HG02678 (cell line): ENCODE measurements at regions not wholly inside any gene's neighbourhood (a gene's known extent, or its start where the extent isn't known, plus 50 kb on each side); places are given as distances from the start of the nearest gene placed in this dataset.

Experiments
- ATAC-seq: cut with Tn5 transposase; IDR thresholded peaks from one replicate; pipeline ENCODE4 v1.9.1; 2021; ENCODE audit warnings: mild to moderate bottlenecking, moderate library complexity; ENCODE audit not compliant: unreplicated experiment

DNA sequence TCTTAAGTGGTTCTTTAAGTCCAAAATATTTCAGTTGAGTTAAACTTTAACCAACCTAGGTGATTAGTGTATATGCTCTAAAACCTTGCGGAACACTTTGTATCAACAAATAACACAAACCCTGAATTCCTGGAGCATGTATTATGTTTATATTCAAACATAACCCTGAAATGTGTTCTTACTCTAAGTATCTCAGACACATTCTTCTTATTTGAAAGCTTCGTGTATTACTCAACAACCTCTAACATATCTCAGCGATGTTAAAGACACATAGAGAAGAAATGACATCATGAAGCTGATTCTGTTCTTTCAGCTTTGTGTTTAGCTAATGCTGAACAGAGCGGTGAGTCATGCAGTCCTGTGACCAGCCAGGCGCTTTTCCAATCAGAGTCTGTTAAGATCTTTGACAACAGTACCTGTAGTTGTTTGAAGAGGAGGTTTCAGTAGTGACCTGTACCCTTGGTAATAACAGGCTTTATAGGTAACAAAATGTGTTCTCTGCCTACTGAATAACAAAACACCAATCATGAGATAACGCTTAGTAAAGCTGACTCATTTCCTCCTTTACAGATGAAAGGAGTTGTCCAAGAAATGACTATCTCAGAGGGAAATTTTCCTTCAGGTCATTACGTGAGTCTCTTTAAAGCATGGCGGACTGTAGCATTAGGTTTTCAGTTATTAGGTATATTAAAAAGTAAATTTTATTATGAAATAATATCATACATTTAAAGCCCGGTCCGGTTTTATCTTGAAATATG, 67.3 kb upstream of the KLF6 start:
- ATAC-seq = peak; percentile 87

DNA sequence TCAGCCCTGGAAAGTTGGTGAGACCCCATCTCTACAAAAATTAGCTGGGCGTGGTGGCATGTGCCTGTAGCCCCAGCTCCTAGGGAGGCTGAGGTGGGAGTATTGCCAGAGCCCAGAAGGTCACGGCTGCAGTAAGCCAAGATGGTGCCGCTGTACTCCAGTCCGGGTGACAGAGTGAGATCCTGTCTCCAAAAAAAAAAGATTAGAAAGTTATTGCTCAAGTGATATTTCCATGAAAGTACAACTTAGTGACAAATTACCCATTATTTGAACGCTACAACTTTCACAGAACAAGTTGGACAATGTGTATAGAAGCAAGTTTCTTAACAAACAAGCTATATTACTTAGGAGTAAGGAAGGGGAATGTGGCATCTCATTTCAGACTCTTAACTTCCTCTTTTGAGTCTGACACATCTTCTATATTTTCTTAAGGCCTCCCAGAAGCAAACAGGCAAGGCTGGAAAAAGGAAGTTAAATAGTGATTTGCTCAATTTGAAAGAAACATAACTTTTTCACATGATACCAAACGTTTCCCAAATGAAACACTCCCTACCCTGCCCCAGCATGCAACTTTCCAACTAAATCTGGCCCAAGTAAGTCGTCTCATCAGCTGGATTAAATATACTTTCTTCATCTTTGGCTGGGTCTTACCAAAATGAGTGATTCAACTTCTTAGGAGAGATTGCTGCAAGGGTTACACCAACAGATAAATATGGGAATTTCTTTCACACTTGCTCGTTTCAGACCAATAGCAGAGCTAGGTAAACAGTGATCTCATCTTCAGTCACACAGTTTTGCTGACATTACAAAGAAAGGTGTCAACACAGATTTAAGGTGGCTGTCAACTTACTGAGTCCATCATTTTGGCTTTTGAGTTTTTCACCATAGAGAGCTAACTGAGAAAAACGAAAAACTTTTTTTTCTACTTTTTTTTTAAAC, 66.3 kb upstream of the KLF6 start:
- peak; percentile 43 for ATAC-seq

GRCh38 chr10:3848775-3849635, 64.0 kb upstream of the KLF6 start:
- no peak for ATAC-seq

DNA sequence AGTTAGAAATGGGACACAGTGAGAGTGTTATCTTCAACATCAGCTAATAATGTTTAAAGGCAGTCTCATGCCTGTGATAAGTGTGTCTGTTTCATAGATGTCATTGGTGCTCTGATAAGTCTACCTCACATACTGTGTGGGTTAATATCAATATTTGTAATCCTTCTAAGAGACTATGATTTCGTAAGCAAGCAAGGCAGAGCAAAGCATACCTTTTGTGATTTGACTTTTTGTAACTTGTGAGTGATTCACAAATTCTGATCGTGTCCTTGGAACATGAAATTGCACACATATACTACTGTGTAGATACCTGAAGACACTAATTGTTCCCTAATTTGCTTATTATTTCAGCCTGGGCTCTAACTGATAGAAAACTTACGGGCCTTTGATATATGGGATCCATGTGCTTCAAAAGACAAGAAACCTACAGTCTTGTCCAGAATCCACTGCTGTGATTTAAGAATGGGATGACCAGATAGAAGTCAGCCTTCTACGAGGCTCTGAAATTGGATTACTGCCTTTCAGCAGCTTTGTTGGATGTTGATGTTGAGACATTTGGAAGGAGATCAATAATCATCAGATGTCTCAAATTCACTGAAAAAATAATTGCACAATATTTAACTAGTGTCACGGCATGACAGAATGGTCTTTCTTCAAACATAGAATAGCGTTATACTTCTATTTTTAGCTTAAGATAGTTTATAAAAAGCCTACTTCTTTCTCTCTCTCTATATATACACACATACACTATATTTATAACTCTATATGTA, 63.2 kb upstream of the KLF6 start:
- ATAC-seq = no peak

GRCh38 chr10:3846736-3847135, 61.7 kb upstream of the KLF6 start:
- no peak for ATAC-seq

DNA sequence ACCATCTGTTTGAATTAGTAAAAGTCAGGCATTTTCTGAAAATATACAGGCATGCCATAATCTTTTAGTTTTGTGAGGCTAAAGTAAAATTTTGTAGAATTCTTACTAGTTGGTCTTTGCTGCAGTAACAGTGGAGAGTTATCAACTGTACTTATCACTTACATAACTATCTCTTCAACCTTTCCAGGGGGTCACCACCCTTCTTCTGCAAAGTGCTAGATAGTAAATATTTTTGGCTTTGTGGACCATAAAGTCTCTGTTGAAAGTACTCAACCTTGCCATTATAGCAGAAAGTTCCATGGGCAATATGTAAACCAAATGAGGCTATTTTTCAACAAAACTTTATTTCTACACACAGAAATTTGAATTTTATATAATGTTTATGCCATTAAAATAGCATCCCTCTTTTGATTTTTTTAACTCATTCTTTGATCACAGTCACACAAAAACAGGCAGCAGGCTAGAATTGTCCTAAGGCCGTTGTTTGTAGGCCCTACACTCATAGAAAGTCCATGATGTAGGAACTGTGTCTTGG, 59.5 kb upstream of the KLF6 start:
- no peak for ATAC-seq

GRCh38 chr10:3838460-3839437, 53.7 kb upstream of the KLF6 start:
- no peak for ATAC-seq

DNA sequence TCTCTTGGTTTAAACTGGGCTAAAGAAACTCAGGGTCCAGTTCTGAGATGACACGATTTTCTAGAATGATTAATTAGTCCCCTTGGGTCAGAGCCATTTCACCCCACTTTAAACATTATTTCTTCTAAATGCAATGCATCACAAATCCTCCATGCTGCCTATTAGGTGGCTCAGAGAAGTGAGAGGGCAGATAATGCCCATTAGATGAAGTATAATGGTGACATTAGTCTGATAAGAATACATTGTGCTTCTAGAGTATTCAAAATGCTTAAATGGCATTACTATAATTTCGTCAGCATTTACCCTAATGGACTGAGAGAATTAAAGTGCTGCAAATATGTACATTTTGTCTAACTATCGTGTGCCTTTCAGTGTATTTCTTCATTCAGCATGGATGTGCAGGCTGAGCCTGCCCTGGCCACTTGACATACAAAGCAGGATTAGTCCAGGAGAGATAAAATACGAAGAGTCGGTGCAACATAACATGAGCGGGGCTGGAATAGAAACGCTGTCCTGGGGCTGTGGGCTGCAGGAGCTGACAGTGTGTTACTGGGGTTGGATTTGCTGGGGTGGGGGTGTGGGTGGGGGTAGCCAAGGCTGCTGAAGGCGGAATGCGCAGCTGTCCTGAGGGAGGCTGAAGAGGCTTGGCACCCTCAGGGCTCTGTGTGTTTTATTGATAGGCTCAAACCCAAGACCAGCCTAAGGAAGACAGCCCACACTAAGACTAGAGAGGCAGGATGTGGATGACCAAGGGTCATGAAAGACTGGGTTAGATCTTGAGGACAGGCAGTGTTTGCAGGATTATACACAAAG, 52.8 kb upstream of the KLF6 start:
- ATAC-seq = no peak

GRCh38 chr10:3836222-3836820, 51.3 kb upstream of the KLF6 start:
- peak; percentile 59 for ATAC-seq

GRCh38 chr10:3835770-3836169, 50.8 kb upstream of the KLF6 start:
- ATAC-seq = no peak

- no peak for ATAC-seq
These were observed 49.9 kb upstream of the KLF6 start for GRCh38 chr10:3834947-3835346.
